Peyer's patch (tissue), 4 donors: ENCODE measurements at regions not wholly inside any gene's neighbourhood (a gene's known extent, or its start where the extent isn't known, plus 50 kb on each side); places are given as distances from the start of the nearest gene placed in this dataset.

ENCODE experiments used
- POLR2A ChIP-seq, 2 donors: fragments of 450-650 bp; IDR thresholded peaks; one replicate each; pipeline ENCODE4 v1.5.1; 2017; ENCODE audit warnings: antibody characterized with exemption in 2 of 2, mild to moderate bottlenecking in 2 of 2, moderate library complexity in 2 of 2
- TF ChIP-seq, protein P1 (sequence below), 6 experiments: fragments of 450-650 bp in 4 of 6; fragments of 200-600 bp in 2 of 6; sonication (generic) in 1 of 6; IDR thresholded peaks; one replicate each; pipeline ENCODE4 v1.5.1; 2017 to 2019; ENCODE audit warnings: antibody characterized with exemption in 6 of 6, mild to moderate bottlenecking in 3 of 6, moderate library complexity in 1 of 6

DNA sequence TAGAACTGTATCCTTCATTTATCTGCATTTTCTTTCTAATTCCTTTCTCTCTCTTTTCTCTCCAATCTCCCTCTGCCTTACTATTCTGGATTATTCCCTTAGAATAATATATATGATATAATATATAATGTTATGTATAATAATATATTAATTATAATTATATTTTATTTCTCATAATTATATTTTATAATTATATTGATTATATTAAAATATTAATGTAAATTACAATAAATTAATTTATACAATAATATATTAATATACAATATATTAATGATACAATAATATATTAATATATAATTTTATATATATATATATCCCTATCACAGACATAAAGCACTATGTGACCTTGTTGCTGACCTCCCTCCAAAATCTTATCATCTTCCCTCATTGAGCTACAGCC lies 661.3 kb upstream of the CHORDC1 start:
- TF ChIP-seq, protein P1, sequence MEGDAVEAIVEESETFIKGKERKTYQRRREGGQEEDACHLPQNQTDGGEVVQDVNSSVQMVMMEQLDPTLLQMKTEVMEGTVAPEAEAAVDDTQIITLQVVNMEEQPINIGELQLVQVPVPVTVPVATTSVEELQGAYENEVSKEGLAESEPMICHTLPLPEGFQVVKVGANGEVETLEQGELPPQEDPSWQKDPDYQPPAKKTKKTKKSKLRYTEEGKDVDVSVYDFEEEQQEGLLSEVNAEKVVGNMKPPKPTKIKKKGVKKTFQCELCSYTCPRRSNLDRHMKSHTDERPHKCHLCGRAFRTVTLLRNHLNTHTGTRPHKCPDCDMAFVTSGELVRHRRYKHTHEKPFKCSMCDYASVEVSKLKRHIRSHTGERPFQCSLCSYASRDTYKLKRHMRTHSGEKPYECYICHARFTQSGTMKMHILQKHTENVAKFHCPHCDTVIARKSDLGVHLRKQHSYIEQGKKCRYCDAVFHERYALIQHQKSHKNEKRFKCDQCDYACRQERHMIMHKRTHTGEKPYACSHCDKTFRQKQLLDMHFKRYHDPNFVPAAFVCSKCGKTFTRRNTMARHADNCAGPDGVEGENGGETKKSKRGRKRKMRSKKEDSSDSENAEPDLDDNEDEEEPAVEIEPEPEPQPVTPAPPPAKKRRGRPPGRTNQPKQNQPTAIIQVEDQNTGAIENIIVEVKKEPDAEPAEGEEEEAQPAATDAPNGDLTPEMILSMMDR (IDR thresholded peaks at IDR 0.05) = no peak
- TF ChIP-seq POLR2A (IDR thresholded peaks at IDR 0.05) = no peak
